ENCODE measurements at regions not wholly inside any gene's neighbourhood (a gene's known extent, or its start where the extent isn't known, plus 50 kb on each side); places are given as distances from the start of the nearest gene placed in this dataset.

- TF ChIP-seq CTCF (IDR thresholded peaks at IDR 0.05) (no peak), POLR2A (IDR thresholded peaks at IDR 0.05) (no peak)
Observed at GRCh38 chr6:21912151-21912832, 318.7 kb downstream of the SOX4 start.

Measured in adrenal gland (tissue), 5 donors.